GM23338 (cell line): ENCODE measurements at regions not wholly inside any gene's neighbourhood (a gene's known extent, or its start where the extent isn't known, plus 50 kb on each side); places are given as distances from the start of the nearest gene placed in this dataset.

ENCODE experiments used
- ETS1 ChIP-seq: IDR thresholded peaks from 2 replicates; pipeline ENCODE4 v1.6.1; 2016; ENCODE audit warnings: antibody characterized with exemption
- EZH2phosphoT487 ChIP-seq: fragments of 200-600 bp; sonication (generic); IDR thresholded peaks from one replicate; pipeline ENCODE4 v1.8.1; 2018; ENCODE audit warnings: antibody characterized with exemption; ENCODE audit not compliant: unreplicated experiment
- JUNB ChIP-seq: IDR thresholded peaks from one replicate; pipeline ENCODE4 v1.6.1; 2016; ENCODE audit warnings: antibody characterized with exemption; ENCODE audit not compliant: unreplicated experiment
- REST ChIP-seq: IDR thresholded peaks from one replicate; pipeline ENCODE4 v1.6.1; 2018; ENCODE audit warnings: antibody characterized with exemption; ENCODE audit not compliant: unreplicated experiment
- STAT1 ChIP-seq: IDR thresholded peaks from one replicate; pipeline ENCODE4 v1.6.1; 2016; ENCODE audit warnings: antibody characterized with exemption; ENCODE audit not compliant: unreplicated experiment
- ZNF331 ChIP-seq: fragments of 250-450 bp; sonication (Bioruptor Pico); IDR thresholded peaks from 2 replicates; pipeline ENCODE4 v1.5.0; 2020; ENCODE audit warnings: low read depth, mild to moderate bottlenecking, moderate library complexity
- ZNF462 ChIP-seq: fragments of 250-450 bp; sonication (Bioruptor Pico); IDR thresholded peaks from 2 replicates; pipeline ENCODE4 v1.5.0; 2020; ENCODE audit warnings: mild to moderate bottlenecking, moderate library complexity

- TF ChIP-seq ZNF462 (CRISPR knock-in tag) (no peak), EZH2phosphoT487 (no peak), ETS1 (no peak), STAT1 (no peak), ZNF331 (no peak), JUNB (no peak), REST (no peak)
These were observed 55.5 kb upstream of the OSMR start (continued) for GRCh38 chr5:38790268-38790667.
